SU-DHL-6 (cell line): ENCODE measurements at regions not wholly inside any gene's neighbourhood (a gene's known extent, or its start where the extent isn't known, plus 50 kb on each side); places are given as distances from the start of the nearest gene placed in this dataset.

Experiments
- CTCF ChIP-seq: fragments of 200-600 bp; sonication (generic); IDR thresholded peaks from one replicate; pipeline ENCODE4 v1.5.1; 2017; ENCODE audit warnings: antibody characterized with exemption, mild to moderate bottlenecking, low read length, moderate library complexity; ENCODE audit not compliant: insufficient read depth, poor library complexity, severe bottlenecking
- EZH2phosphoT487 ChIP-seq: fragments of 200-600 bp; sonication (generic), shearing (Covaris generic); conservative IDR thresholded peaks from 2 replicates; pipeline ENCODE4 v1.6.1; 2018; ENCODE audit warnings: mild to moderate bottlenecking, antibody characterized with exemption, low read length, moderate library complexity, mixed read lengths

- TF ChIP-seq CTCF (no peak), EZH2phosphoT487 (no peak)
Measured at GRCh38 chr1:147384804-147385203, 142.3 kb downstream of the CHD1L start.
